Muscle layer of colon (tissue), 2 donors: ENCODE measurements at regions not wholly inside any gene's neighbourhood (a gene's known extent, or its start where the extent isn't known, plus 50 kb on each side); places are given as distances from the start of the nearest gene placed in this dataset.
"Not testable (repeated sequence)": the region's sequence is repeated elsewhere in the genome, so short reads cannot be mapped to it uniquely, and the experiment has no call there.

Source experiments
- H3K27ac ChIP-seq: one replicate; pipeline ENCODE4 v1.7.0; 2013; ENCODE audit warnings: low read depth, mild to moderate bottlenecking, low read length, moderate library complexity
- H3K27me3 ChIP-seq, 2 donors: one replicate each; pipeline ENCODE4 v1.7.0; 2013; ENCODE audit warnings: low read length in 2 of 2, mild to moderate bottlenecking in 2 of 2; ENCODE audit not compliant: insufficient read depth in 2 of 2, control insufficient read depth in 1 of 2
- H3K36me3 ChIP-seq: one replicate; pipeline ENCODE4 v1.7.0; 2013; ENCODE audit warnings: mild to moderate bottlenecking, low read length; ENCODE audit not compliant: insufficient read depth
- H3K4me1 ChIP-seq: one replicate; pipeline ENCODE4 v1.7.0; 2013; ENCODE audit warnings: mild to moderate bottlenecking, low read length; ENCODE audit not compliant: insufficient read depth
- H3K4me3 ChIP-seq, 2 donors: one replicate each; pipeline ENCODE4 v1.7.0; 2013; ENCODE audit warnings: low read length in 2 of 2, low read depth in 1 of 2, mild to moderate bottlenecking in 1 of 2, moderate library complexity in 1 of 2
- H3K9ac ChIP-seq: one replicate; pipeline ENCODE4 v1.7.0; 2013; ENCODE audit warnings: low read length
- H3K9me3 ChIP-seq: one replicate; pipeline ENCODE4 v1.7.0; 2013; ENCODE audit warnings: mild to moderate bottlenecking, low read length
- donor health status: abdominal sarcoma.
- donor health status: Adenocarcinoma of cecum.

- Histone ChIP-seq H3K9ac (no peak overlapping the region), H3K36me3 (no peaks in the 10 kb centered on the region), H3K27ac (no peak overlapping the region), H3K9me3 (no peaks in the 10 kb centered on the region), H3K4me1 (no peaks in the 10 kb centered on the region), H3K27me3 (no peaks in the 10 kb centered on the region), H3K4me3 (no peak overlapping the region)
Observed at GRCh38 chr21:28172376-28172775, 820.3 kb downstream of the LTN1 start.

GRCh38 chr21:28167366-28167765 is 825.3 kb downstream of the LTN1 start:
- Histone ChIP-seq H3K9me3 (no peaks in the 10 kb centered on the region), H3K4me1 (no peaks in the 10 kb centered on the region), H3K27ac (no peak overlapping the region), H3K27me3 (no peaks in the 10 kb centered on the region), H3K36me3 (no peaks in the 10 kb centered on the region), H3K9ac (no peak overlapping the region), H3K4me3 (no peak overlapping the region)

- not testable (repeated sequence) for H3K36me3 ChIP-seq, H3K9ac ChIP-seq, H3K9me3 ChIP-seq, H3K4me1 ChIP-seq, H3K4me3 ChIP-seq, H3K27ac ChIP-seq, H3K27me3 ChIP-seq
Observed at GRCh38 chr21:28164519-28164918, 828.2 kb downstream of the LTN1 start.

GRCh38 chr21:28162052-28162451 is 830.6 kb downstream of the LTN1 start:
- not testable (repeated sequence) for H3K4me1 ChIP-seq

GRCh38 chr21:28160378-28160777 is 832.3 kb downstream of the LTN1 start:
- Histone ChIP-seq H3K9me3 (no peaks in the 10 kb centered on the region), H3K27me3 (no peaks in the 10 kb centered on the region), H3K4me1 (no peaks in the 10 kb centered on the region), H3K36me3 (no peaks in the 10 kb centered on the region), H3K9ac (no peak overlapping the region), H3K27ac (no peak overlapping the region), H3K4me3 (no peak overlapping the region)

More at GRCh38 chr21:28162052-28162451, 830.6 kb downstream of the LTN1 start:
- not testable (repeated sequence) for H3K9ac ChIP-seq, H3K9me3 ChIP-seq, H3K36me3 ChIP-seq, H3K27me3 ChIP-seq, H3K4me3 ChIP-seq, H3K27ac ChIP-seq

- no peaks in the 10 kb centered on the region for H3K27me3 ChIP-seq
- no peak overlapping the region for H3K27ac ChIP-seq
- H3K9me3 ChIP-seq: no peaks in the 10 kb centered on the region
Observed at GRCh38 chr21:28159396-28159795, 833.3 kb downstream of the LTN1 start.

GRCh38 chr21:28156590-28156989 is 836.1 kb downstream of the LTN1 start:
- no peak overlapping the region for H3K27ac ChIP-seq
- H3K9me3 ChIP-seq: no peaks in the 10 kb centered on the region
- H3K4me1 ChIP-seq: no peaks in the 10 kb centered on the region
- no peak overlapping the region for H3K9ac ChIP-seq
- no peak overlapping the region for H3K4me3 ChIP-seq
- no peaks in the 10 kb centered on the region for H3K36me3 ChIP-seq
- no peaks in the 10 kb centered on the region for H3K27me3 ChIP-seq

More at GRCh38 chr21:28159396-28159795, 833.3 kb downstream of the LTN1 start:
- no peaks in the 10 kb centered on the region for H3K36me3 ChIP-seq
- no peak overlapping the region for H3K4me3 ChIP-seq
- no peak overlapping the region for H3K9ac ChIP-seq
- H3K4me1 ChIP-seq: no peaks in the 10 kb centered on the region

GRCh38 chr21:28154121-28154520 is 838.6 kb downstream of the LTN1 start:
- H3K9ac ChIP-seq: no peak overlapping the region
- no peaks in the 10 kb centered on the region for H3K27me3 ChIP-seq
- no peak overlapping the region for H3K27ac ChIP-seq
- no peaks in the 10 kb centered on the region for H3K9me3 ChIP-seq
- H3K4me3 ChIP-seq: no peak overlapping the region
- H3K36me3 ChIP-seq: no peaks in the 10 kb centered on the region
- H3K4me1 ChIP-seq: no peaks in the 10 kb centered on the region

GRCh38 chr21:28152732-28153131 is 839.9 kb downstream of the LTN1 start:
- Histone ChIP-seq H3K9me3 (no peaks in the 10 kb centered on the region), H3K9ac (no peak overlapping the region), H3K4me3 (no peak overlapping the region), H3K36me3 (no peaks in the 10 kb centered on the region), H3K27ac (no peak overlapping the region), H3K27me3 (no peaks in the 10 kb centered on the region), H3K4me1 (no peaks in the 10 kb centered on the region)

- H3K9ac ChIP-seq: no peak overlapping the region
- H3K4me3 ChIP-seq: no peak overlapping the region
- no peak overlapping the region for H3K27ac ChIP-seq
- H3K36me3 ChIP-seq: no peaks in the 10 kb centered on the region
- no peaks in the 10 kb centered on the region for H3K27me3 ChIP-seq
- H3K4me1 ChIP-seq: no peaks in the 10 kb centered on the region
- no peaks in the 10 kb centered on the region for H3K9me3 ChIP-seq
Observed at GRCh38 chr21:28151758-28152157, 840.9 kb downstream of the LTN1 start.

- no peaks in the 10 kb centered on the region for H3K27me3 ChIP-seq
Observed at GRCh38 chr21:28150778-28151177, 841.9 kb downstream of the LTN1 start.

GRCh38 chr21:28148400-28149064 is 844.1 kb downstream of the LTN1 start:
- no peaks in the 10 kb centered on the region for H3K27me3 ChIP-seq
- H3K36me3 ChIP-seq: no peaks in the 10 kb centered on the region
- H3K4me1 ChIP-seq: no peaks in the 10 kb centered on the region
- H3K9me3 ChIP-seq: no peaks in the 10 kb centered on the region
- H3K9ac ChIP-seq: no peak overlapping the region
- no peak overlapping the region for H3K4me3 ChIP-seq
- H3K27ac ChIP-seq: no peak overlapping the region

More at GRCh38 chr21:28150778-28151177, 841.9 kb downstream of the LTN1 start:
- Histone ChIP-seq H3K9me3 (no peaks in the 10 kb centered on the region), H3K9ac (no peak overlapping the region), H3K36me3 (no peaks in the 10 kb centered on the region), H3K4me1 (no peaks in the 10 kb centered on the region), H3K4me3 (no peak overlapping the region), H3K27ac (no peak overlapping the region)
